GM12878 (cell line): ENCODE measurements at regions not wholly inside any gene's neighbourhood (a gene's known extent, or its start where the extent isn't known, plus 50 kb on each side); places are given as distances from the start of the nearest gene placed in this dataset.

Experiments
- ATAC-seq: fragments of 200-7000 bp; cut with Tn5 transposase; 3 replicates; pipeline ENCODE4 v1.9.1; 2020; ENCODE audit warnings: mild to moderate bottlenecking, moderate library complexity
- BruUV-seq: library from RNA; stranded (reverse); fragments of 400-500 nt; replicated peaks from 2 replicates; lab custom pipeline; 2021; lab: Mats Ljungman, UMichigan
- CTCF ChIA-PET: fragments of 300-600 bp; sonication (Branson Sonifier 250); formaldehyde crosslinking; extraction: SDS; loops from one replicate; lab custom pipeline; 2021; ENCODE audit warnings: inconsistent platforms; lab: Yijun Ruan, JAX
- POLR2A ChIA-PET: fragments of 350-600 bp; formaldehyde crosslinking; extraction: SDS; loops from one replicate; lab custom pipeline; 2021; ENCODE audit warnings: inconsistent platforms; lab: Charles Lee
- RAD21 ChIA-PET: fragments of 300-600 bp; sonication (Branson Sonifier 250); formaldehyde crosslinking; loops from one replicate; lab custom pipeline; 2023; ENCODE audit warnings: antibody characterized with exemption; ENCODE audit not compliant: unreplicated experiment; lab: Charles Lee
- SMC1A ChIA-PET: fragments of 300-600 bp; sonication (Branson Sonifier 250); formaldehyde crosslinking; loops from one replicate; lab custom pipeline; 2023; ENCODE audit not compliant: unreplicated experiment, uncharacterized antibody; lab: Charles Lee
- DNase-seq: peaks from one replicate; pipeline ENCODE4 v3.0.0-alpha.2; 2011; ENCODE audit warnings: low read depth, low spot score
- FAIRE-seq: peaks from 3 replicates; lab custom pipeline; 2011; peaks lifted over from hg19 to GRCh38; lab: Jason Lieb, UNC
- H2AFZ ChIP-seq: 2 replicates; pipeline ENCODE4 v1.6.0; 2011; ENCODE audit warnings: low read depth, low read length, control low read depth; ENCODE audit not compliant: control insufficient read depth
- H3K27ac ChIP-seq: 2 replicates; pipeline ENCODE4 v1.5.1; 2011; ENCODE audit warnings: control low read depth; ENCODE audit not compliant: control insufficient read depth, insufficient read depth
- H3K27me3 ChIP-seq, 2 experiments: replicated peaks in 1 of 2; 2 replicates each; pipeline versions ENCODE4 v1.6.0 to v1.6.1; 2011; ENCODE audit warnings: low read length in 1 of 2; ENCODE audit not compliant: control insufficient read depth in 2 of 2, insufficient read depth in 2 of 2
- H3K36me3 ChIP-seq, 2 experiments: 2 replicates each; pipeline ENCODE4 v1.5.1; 2011; ENCODE audit warnings: low read length in 1 of 2; ENCODE audit not compliant: control insufficient read depth in 2 of 2, insufficient read depth in 2 of 2
- H3K4me1 ChIP-seq: 2 replicates; pipeline ENCODE4 v1.6.1; 2011; ENCODE audit warnings: mild to moderate bottlenecking, low read length, moderate library complexity, mixed read lengths; ENCODE audit not compliant: control insufficient read depth, insufficient read depth
- H3K4me2 ChIP-seq: 2 replicates; pipeline ENCODE4 v1.6.0; 2011; ENCODE audit warnings: control low read depth; ENCODE audit not compliant: control insufficient read depth, insufficient read depth
- H3K4me3 ChIP-seq: fragments of 200-600 bp; sonication (generic); 2 replicates; pipeline ENCODE4 v1.5.1; 2016
- H3K79me2 ChIP-seq: 2 replicates; pipeline ENCODE4 v1.6.0; 2011; ENCODE audit warnings: low read length; ENCODE audit not compliant: control insufficient read depth, insufficient read depth
- H3K9ac ChIP-seq: 2 replicates; pipeline ENCODE4 v1.8.0; 2011; ENCODE audit warnings: low read length, control low read depth, mixed read lengths; ENCODE audit not compliant: control insufficient read depth, insufficient read depth
- H3K9me3 ChIP-seq: replicated peaks from 3 replicates; pipeline ENCODE4 v1.5.1; 2011; ENCODE audit warnings: mild to moderate bottlenecking, low read length; ENCODE audit not compliant: control insufficient read depth, insufficient read depth
- H4K20me1 ChIP-seq: 2 replicates; pipeline ENCODE4 v1.6.0; 2011; ENCODE audit not compliant: control insufficient read depth, insufficient read depth
- CREB1 ChIP-seq: IDR thresholded peaks from 2 replicates; pipeline ENCODE4 v1.6.1; 2012; ENCODE audit warnings: low read depth, mild to moderate bottlenecking, inconsistent platforms
- CREM ChIP-seq: IDR thresholded peaks from 2 replicates; pipeline ENCODE4 v1.6.1; 2014; ENCODE audit warnings: antibody characterized with exemption, low read depth
- JUND ChIP-seq: IDR thresholded peaks from 2 replicates; pipeline ENCODE4 v1.6.1; 2012; ENCODE audit warnings: low read depth, mild to moderate bottlenecking, low read length, improper control_type of control experiment, moderate library complexity
- NBN ChIP-seq: fragments of 450-650 bp; IDR thresholded peaks from 2 replicates; pipeline ENCODE4 v1.6.1; 2016
- POLR2AphosphoS2 ChIP-seq: IDR thresholded peaks from 2 replicates; pipeline ENCODE4 v1.6.1; 2011; ENCODE audit warnings: low read depth, mild to moderate bottlenecking, low read length, improper control_type of control experiment, moderate library complexity
- WGBS: methylation state at CpG from one replicate; pipeline ENCODE4 v1.1.6; 2016; ENCODE audit warnings: low lambda C conversion rate; ENCODE audit not compliant: insufficient replicate concordance, insufficient coverage; ENCODE audit errors: missing lambda C conversion rate; 5-methylcytosine and 5-hydroxymethylcytosine counted together
- in situ Hi-C: fragments of 300-500 bp; cut with MboI; formaldehyde crosslinking; loops from 9 replicates; pipeline ENCODE4 v1.14.3; 2018; ENCODE audit warnings: mixed read lengths
- intact Hi-C: fragments of 100-400 bp; cut with micrococcal nuclease; formaldehyde crosslinking; loops from one replicate; pipeline ENCODE4 v1.14.2; 2022; ENCODE audit not compliant: unreplicated experiment
- TF ChIP-seq, protein P1 (sequence below): fragments of 450-650 bp; IDR thresholded peaks from 2 replicates; pipeline ENCODE4 v1.6.1; 2014; ENCODE audit warnings: mild to moderate bottlenecking
- TF ChIP-seq, protein P2 (sequence below): fragments of 450-650 bp; formaldehyde crosslinking; IDR thresholded peaks from 2 replicates; pipeline ENCODE4 v1.4.0; 2022; ENCODE audit warnings: mild to moderate bottlenecking, moderate library complexity
- TF ChIP-seq, protein P3 (sequence below): IDR thresholded peaks from 2 replicates; pipeline ENCODE4 v1.6.1; 2011; ENCODE audit warnings: low read depth, low read length, improper control_type of control experiment, borderline replicate concordance

DNA sequence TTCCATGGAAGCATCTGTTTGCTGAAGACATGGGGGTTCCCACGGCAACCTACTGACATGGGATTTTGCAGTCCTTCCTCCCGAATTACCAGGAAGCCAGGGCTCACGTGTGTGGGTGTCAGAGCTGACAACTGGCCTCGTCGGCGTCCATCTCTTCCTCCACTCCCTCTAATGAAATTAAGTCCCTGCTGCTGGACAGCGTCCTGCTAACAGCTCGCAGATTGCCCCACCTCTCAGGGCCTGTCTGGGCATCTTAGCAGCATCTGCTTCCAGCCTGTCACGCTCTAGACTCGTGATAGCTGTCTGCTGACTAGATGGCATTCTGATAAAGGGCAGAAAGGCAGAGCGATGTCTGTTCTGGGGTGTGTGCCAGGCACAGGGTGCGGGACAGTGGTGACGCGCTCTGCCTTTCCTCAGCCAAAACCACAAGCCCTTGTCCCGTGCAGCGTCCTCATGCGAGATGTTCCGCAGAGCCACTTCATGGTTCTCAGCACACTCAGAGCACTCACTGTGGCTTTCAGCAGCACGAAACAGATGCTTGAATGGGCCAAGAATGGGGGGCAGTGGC, 161.1 kb downstream of the ARL4C start:
- 50% methylated on average over 19 of the region's 19 CpGs for WGBS
- Histone ChIP-seq H2AFZ (no peak overlapping the region), H3K27ac (no peak overlapping the region), H4K20me1 (no peaks in the 10 kb centered on the region; the same call in 1 of the 2 replicates), H3K36me3 (no peaks in the 10 kb centered on the region), H3K9me3 (no peaks in the 10 kb centered on the region; the same call in 2 of the 3 replicates), H3K27me3 (peaks cover 0 to 1% of the 10 kb centered on the region in 2 experiments; a peak in 1 of 4 replicates), H3K4me1 (no peaks in the 10 kb centered on the region), H3K4me3 (no peak overlapping the region), H3K9ac (no peak overlapping the region), H3K79me2 (no peaks in the 10 kb centered on the region), H3K4me2 (no peak overlapping the region)
- SMC1A ChIA-PET = no interaction called here
- CTCF ChIA-PET = no interaction called here
- BruUV-seq = no TSS peak
- DNase-seq (no peak), ATAC-seq (no peak), FAIRE-seq (no peak)
- TF ChIP-seq, protein P1, sequence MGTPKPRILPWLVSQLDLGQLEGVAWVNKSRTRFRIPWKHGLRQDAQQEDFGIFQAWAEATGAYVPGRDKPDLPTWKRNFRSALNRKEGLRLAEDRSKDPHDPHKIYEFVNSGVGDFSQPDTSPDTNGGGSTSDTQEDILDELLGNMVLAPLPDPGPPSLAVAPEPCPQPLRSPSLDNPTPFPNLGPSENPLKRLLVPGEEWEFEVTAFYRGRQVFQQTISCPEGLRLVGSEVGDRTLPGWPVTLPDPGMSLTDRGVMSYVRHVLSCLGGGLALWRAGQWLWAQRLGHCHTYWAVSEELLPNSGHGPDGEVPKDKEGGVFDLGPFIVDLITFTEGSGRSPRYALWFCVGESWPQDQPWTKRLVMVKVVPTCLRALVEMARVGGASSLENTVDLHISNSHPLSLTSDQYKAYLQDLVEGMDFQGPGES = no peak
- TF ChIP-seq JUND = no peak
- TF ChIP-seq CREM = no peak
- TF ChIP-seq CREB1 = no peak
- no peak for TF ChIP-seq NBN
- no peak for TF ChIP-seq POLR2AphosphoS2
- TF ChIP-seq, protein P2, sequence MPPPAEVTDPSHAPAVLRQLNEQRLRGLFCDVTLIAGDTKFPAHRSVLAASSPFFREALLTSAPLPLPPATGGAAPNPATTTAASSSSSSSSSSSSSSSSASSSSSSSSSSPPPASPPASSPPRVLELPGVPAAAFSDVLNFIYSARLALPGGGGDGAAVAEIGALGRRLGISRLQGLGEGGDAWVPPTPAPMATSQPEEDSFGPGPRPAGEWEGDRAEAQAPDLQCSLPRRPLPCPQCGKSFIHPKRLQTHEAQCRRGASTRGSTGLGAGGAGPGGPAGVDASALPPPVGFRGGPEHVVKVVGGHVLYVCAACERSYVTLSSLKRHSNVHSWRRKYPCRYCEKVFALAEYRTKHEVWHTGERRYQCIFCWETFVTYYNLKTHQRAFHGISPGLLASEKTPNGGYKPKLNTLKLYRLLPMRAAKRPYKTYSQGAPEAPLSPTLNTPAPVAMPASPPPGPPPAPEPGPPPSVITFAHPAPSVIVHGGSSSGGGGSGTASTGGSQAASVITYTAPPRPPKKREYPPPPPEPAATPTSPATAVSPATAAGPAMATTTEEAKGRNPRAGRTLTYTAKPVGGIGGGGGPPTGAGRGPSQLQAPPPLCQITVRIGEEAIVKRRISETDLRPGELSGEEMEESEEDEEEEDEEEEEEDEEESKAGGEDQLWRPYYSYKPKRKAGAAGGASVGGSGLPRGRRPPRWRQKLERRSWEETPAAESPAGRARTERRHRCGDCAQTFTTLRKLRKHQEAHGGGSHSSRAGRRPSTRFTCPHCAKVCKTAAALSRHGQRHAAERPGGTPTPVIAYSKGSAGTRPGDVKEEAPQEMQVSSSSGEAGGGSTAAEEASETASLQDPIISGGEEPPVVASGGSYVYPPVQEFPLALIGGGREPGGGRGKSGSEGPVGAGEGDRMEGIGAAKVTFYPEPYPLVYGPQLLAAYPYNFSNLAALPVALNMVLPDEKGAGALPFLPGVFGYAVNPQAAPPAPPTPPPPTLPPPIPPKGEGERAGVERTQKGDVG (CRISPR knock-in tag) = no peak
- TF ChIP-seq, protein P3, sequence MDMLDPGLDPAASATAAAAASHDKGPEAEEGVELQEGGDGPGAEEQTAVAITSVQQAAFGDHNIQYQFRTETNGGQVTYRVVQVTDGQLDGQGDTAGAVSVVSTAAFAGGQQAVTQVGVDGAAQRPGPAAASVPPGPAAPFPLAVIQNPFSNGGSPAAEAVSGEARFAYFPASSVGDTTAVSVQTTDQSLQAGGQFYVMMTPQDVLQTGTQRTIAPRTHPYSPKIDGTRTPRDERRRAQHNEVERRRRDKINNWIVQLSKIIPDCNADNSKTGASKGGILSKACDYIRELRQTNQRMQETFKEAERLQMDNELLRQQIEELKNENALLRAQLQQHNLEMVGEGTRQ = no peak
- intact Hi-C loops (no loop called here), in situ Hi-C loops (no loop called here)
- POLR2A ChIA-PET = no interaction called here
- RAD21 ChIA-PET = no interaction called here
